WI38 (cell line): ENCODE measurements at regions not wholly inside any gene's neighbourhood (a gene's known extent, or its start where the extent isn't known, plus 50 kb on each side); places are given as distances from the start of the nearest gene placed in this dataset.

ENCODE experiments used
- H3K4me3 ChIP-seq: 2 replicates; pipeline ENCODE4 v1.5.1; 2011; ENCODE audit warnings: low read depth, mild to moderate bottlenecking, control low read depth, low read length
- CTCF ChIP-seq: IDR thresholded peaks from 2 replicates; pipeline ENCODE4 v1.5.1; 2012; ENCODE audit warnings: low read depth, mild to moderate bottlenecking, control low read depth, low read length

GRCh38 chr3:23671851-23672589, 133.7 kb upstream of the UBE2E1 start:
- H3K4me3 ChIP-seq: no peak overlapping the region
- TF ChIP-seq CTCF: no peak

- no peak overlapping the region for H3K4me3 ChIP-seq
- TF ChIP-seq CTCF: no peak
Measured at GRCh38 chr3:23672628-23673027, 133.1 kb upstream of the UBE2E1 start.

GRCh38 chr3:23675010-23675409, 130.7 kb upstream of the UBE2E1 start:
- no peak overlapping the region for H3K4me3 ChIP-seq
- TF ChIP-seq CTCF: no peak

- no peak for TF ChIP-seq CTCF
- H3K4me3 ChIP-seq: no peak overlapping the region
Measured at GRCh38 chr3:23676093-23676492, 129.7 kb upstream of the UBE2E1 start.

GRCh38 chr3:23682646-23683045, 123.1 kb upstream of the UBE2E1 start:
- no peak overlapping the region for H3K4me3 ChIP-seq
- TF ChIP-seq CTCF: no peak

- no peak overlapping the region for H3K4me3 ChIP-seq
- no peak for TF ChIP-seq CTCF
Measured at GRCh38 chr3:23685541-23686258, 120.1 kb upstream of the UBE2E1 start.

GRCh38 chr3:23686519-23686918, 119.2 kb upstream of the UBE2E1 start:
- H3K4me3 ChIP-seq: no peak overlapping the region
- no peak for TF ChIP-seq CTCF
